Liver (tissue), 3 donors: ENCODE measurements at regions not wholly inside any gene's neighbourhood (a gene's known extent, or its start where the extent isn't known, plus 50 kb on each side); places are given as distances from the start of the nearest gene placed in this dataset.

Experiments used
- TAF1 ChIP-seq: conservative IDR thresholded peaks from 2 replicates; pipeline ENCODE4 v1.6.1; 2016; ENCODE audit warnings: antibody characterized with exemption, mild to moderate bottlenecking
- TF ChIP-seq, protein P1 (sequence below): fragments of 150-350 bp; IDR thresholded peaks from 2 replicates; pipeline ENCODE4 v1.5.1; 2017; ENCODE audit warnings: improper control_type of control experiment, low read depth, low read length; ENCODE audit not compliant: missing input control
- TF ChIP-seq, protein P2 (sequence below): IDR thresholded peaks from 2 replicates; pipeline ENCODE4 v1.6.1; 2016; ENCODE audit warnings: antibody characterized with exemption
- TF ChIP-seq, protein P3 (sequence below): IDR thresholded peaks from 2 replicates; pipeline ENCODE4 v1.6.1; 2016; ENCODE audit warnings: antibody characterized with exemption, mild to moderate bottlenecking
- donor health status: healthy.
- donor health status: healthy.

DNA sequence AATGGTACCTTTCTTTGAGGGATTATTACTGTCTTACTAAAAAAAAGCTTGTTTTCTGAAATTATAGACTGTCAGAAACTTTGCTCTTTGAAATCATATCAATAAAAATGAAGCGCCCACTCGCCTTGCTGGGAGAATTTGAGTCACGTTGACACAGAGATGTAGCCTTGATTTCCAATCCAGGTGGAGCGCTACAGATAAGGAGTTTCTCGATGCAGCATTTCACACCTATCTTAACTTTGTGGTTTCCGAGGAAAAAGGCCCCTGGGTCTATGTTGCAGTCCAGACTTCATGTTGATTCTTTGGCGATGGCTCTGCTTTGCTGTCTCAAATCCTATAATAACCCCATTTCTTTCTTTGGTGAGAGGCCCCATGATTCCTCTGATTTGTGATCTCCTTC lies 158.1 kb upstream of the ARG1 start:
- TF ChIP-seq, protein P1, sequence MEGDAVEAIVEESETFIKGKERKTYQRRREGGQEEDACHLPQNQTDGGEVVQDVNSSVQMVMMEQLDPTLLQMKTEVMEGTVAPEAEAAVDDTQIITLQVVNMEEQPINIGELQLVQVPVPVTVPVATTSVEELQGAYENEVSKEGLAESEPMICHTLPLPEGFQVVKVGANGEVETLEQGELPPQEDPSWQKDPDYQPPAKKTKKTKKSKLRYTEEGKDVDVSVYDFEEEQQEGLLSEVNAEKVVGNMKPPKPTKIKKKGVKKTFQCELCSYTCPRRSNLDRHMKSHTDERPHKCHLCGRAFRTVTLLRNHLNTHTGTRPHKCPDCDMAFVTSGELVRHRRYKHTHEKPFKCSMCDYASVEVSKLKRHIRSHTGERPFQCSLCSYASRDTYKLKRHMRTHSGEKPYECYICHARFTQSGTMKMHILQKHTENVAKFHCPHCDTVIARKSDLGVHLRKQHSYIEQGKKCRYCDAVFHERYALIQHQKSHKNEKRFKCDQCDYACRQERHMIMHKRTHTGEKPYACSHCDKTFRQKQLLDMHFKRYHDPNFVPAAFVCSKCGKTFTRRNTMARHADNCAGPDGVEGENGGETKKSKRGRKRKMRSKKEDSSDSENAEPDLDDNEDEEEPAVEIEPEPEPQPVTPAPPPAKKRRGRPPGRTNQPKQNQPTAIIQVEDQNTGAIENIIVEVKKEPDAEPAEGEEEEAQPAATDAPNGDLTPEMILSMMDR, result no peak
- TF ChIP-seq, protein P2, sequence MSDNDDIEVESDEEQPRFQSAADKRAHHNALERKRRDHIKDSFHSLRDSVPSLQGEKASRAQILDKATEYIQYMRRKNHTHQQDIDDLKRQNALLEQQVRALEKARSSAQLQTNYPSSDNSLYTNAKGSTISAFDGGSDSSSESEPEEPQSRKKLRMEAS, result no peak
- TF ChIP-seq TAF1, result no peak
- TF ChIP-seq, protein P3, sequence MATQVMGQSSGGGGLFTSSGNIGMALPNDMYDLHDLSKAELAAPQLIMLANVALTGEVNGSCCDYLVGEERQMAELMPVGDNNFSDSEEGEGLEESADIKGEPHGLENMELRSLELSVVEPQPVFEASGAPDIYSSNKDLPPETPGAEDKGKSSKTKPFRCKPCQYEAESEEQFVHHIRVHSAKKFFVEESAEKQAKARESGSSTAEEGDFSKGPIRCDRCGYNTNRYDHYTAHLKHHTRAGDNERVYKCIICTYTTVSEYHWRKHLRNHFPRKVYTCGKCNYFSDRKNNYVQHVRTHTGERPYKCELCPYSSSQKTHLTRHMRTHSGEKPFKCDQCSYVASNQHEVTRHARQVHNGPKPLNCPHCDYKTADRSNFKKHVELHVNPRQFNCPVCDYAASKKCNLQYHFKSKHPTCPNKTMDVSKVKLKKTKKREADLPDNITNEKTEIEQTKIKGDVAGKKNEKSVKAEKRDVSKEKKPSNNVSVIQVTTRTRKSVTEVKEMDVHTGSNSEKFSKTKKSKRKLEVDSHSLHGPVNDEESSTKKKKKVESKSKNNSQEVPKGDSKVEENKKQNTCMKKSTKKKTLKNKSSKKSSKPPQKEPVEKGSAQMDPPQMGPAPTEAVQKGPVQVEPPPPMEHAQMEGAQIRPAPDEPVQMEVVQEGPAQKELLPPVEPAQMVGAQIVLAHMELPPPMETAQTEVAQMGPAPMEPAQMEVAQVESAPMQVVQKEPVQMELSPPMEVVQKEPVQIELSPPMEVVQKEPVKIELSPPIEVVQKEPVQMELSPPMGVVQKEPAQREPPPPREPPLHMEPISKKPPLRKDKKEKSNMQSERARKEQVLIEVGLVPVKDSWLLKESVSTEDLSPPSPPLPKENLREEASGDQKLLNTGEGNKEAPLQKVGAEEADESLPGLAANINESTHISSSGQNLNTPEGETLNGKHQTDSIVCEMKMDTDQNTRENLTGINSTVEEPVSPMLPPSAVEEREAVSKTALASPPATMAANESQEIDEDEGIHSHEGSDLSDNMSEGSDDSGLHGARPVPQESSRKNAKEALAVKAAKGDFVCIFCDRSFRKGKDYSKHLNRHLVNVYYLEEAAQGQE, result no peak
